ENCODE measurements at regions not wholly inside any gene's neighbourhood (a gene's known extent, or its start where the extent isn't known, plus 50 kb on each side); places are given as distances from the start of the nearest gene placed in this dataset.

DNA sequence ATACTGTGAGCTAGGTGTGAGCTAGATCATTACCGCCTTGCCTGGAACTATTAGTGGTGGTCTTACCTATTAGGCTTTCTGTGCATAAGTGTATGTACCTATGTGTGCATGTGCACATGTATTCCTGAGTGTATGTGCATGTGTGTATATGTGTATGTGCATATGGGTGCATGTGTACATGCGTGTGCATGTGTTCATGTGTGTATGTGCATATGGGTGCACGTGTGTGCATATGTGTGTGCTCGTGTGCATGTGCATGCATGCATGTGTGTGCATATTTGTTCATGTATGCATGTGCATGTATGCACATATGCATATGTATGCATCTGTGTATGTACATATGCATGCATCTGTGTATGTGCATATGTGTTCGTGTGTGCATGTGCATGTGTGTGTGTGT, 508.3 kb upstream of the ADARB2 start:
- 94% methylated on average over 5 of the region's 5 CpGs for WGBS
- no peaks in the 10 kb centered on the region for H3K4me1 ChIP-seq (ENCODE audit: insufficient read depth, low read length)
- H3K9ac ChIP-seq (ENCODE audit: low read depth, low read length): no peak overlapping the region
- H3K27me3 ChIP-seq (ENCODE audit: insufficient read depth, low read length): no peaks in the 10 kb centered on the region
- no peaks in the 10 kb centered on the region for H3K36me3 ChIP-seq (ENCODE audit: insufficient read depth, low read length)
- no peak overlapping the region for H3K4me3 ChIP-seq (ENCODE audit: low read length)
- H3K9me3 ChIP-seq (ENCODE audit: insufficient read depth, low read depth, low read length): no peaks in the 10 kb centered on the region
- no peak overlapping the region for H3K27ac ChIP-seq (ENCODE audit: low read depth, low read length)

DNA sequence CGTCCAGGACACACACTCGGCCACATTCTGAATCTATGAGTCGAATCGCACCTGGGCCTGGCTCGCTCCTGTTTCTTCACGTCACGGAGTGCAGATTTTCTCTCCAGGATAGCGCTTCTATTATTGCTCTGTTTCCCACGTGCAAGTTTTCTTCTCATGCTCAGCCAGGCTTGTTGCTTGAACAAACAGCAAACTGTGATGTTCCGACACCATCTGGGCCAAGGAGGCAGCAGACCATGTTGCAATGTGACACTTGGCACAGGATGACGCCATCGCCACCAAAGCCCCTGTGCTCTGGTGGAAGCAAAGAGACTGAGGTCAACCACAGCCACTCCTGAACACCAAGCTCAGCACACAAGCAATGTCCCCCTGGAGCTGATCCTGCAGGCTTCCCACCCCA, 507.1 kb upstream of the ADARB2 start:
- no peaks in the 10 kb centered on the region for H3K27me3 ChIP-seq (ENCODE audit: insufficient read depth, low read length)
- no peak overlapping the region for H3K4me3 ChIP-seq (ENCODE audit: low read length)
- H3K36me3 ChIP-seq (ENCODE audit: insufficient read depth, low read length): no peaks in the 10 kb centered on the region
- H3K9ac ChIP-seq (ENCODE audit: low read depth, low read length): no peak overlapping the region
- 92% methylated on average over 12 of the region's 12 CpGs for WGBS
- H3K27ac ChIP-seq (ENCODE audit: low read depth, low read length): no peak overlapping the region
- H3K9me3 ChIP-seq (ENCODE audit: insufficient read depth, low read depth, low read length): no peaks in the 10 kb centered on the region
- no peaks in the 10 kb centered on the region for H3K4me1 ChIP-seq (ENCODE audit: insufficient read depth, low read length)

DNA sequence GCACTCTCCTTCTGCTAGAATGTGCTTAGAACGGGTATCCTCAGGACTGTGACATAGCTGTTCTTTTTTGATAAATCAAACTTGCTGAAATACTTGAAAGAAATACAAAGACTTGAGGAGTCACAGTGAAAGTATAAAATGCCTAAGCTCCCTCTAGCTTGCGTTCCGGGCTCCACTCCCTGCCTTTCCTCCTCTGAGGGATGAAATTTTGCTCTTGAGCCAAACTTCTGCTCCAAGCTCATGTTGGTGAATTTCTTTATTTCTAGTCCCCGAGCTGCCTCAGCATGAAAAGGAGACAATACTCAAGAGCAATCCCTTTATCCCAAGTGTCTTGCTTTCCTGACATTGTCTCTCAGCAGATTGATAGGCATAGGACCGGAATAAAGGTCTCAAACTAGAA, 499.6 kb upstream of the ADARB2 start:
- Histone ChIP-seq H3K9me3 (ENCODE audit: insufficient read depth, low read depth, low read length) (no peaks in the 10 kb centered on the region), H3K4me3 (ENCODE audit: low read length) (no peak overlapping the region), H3K36me3 (ENCODE audit: insufficient read depth, low read length) (no peaks in the 10 kb centered on the region), H3K27ac (ENCODE audit: low read depth, low read length) (no peak overlapping the region), H3K27me3 (ENCODE audit: insufficient read depth, low read length) (no peaks in the 10 kb centered on the region), H3K4me1 (ENCODE audit: insufficient read depth, low read length) (no peaks in the 10 kb centered on the region), H3K9ac (ENCODE audit: low read depth, low read length) (no peak overlapping the region)
- 91% methylated on average over 5 of the region's 5 CpGs for WGBS

DNA sequence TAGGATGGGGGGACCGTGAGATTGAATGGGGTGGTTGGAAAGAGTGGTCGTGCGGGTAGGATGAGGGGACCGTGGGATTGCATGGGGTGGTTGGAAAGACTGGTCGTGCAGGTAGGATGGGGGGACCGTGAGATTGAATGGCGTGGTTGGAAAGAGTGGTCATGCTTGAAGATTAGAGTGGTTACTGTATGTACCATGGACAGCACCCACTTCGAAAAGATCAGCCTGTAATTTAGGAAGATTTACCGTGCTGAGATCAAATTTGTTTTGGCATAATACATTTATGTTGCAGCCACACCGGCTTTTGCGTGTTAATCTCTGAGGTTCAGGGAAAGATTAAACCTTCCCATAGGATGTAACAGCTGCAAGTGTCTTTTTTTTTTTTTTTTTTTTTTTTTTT, 495.2 kb upstream of the ADARB2 start:
- Histone ChIP-seq H3K9ac (ENCODE audit: low read depth, low read length) (no peak overlapping the region), H3K4me3 (ENCODE audit: low read length) (no peak overlapping the region), H3K9me3 (ENCODE audit: insufficient read depth, low read depth, low read length) (no peaks in the 10 kb centered on the region), H3K27ac (ENCODE audit: low read depth, low read length) (no peak overlapping the region), H3K4me1 (ENCODE audit: insufficient read depth, low read length) (no peaks in the 10 kb centered on the region), H3K36me3 (ENCODE audit: insufficient read depth, low read length) (no peaks in the 10 kb centered on the region), H3K27me3 (ENCODE audit: insufficient read depth, low read length) (no peaks in the 10 kb centered on the region)
- WGBS: 90% methylated on average over 11 of the region's 11 CpGs

DNA sequence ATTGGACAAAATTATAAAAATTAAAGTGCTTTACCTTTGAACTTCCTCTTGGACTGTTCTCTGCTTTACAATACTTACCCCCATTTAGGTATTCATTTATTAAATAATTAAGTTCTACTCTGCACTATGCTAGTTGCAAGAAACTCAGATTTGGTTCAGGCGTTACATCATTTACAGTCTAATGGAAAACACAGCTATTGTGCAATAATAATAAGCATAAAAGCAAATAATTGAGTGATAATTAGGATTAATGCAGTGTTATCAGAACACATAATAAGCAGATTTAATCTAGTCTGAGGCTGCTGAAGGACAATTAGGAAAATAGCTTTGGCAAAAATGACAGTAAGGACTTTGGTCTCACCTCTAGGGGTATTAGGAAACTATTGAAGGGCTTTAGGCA, 493.2 kb upstream of the ADARB2 start:
- H3K36me3 ChIP-seq (ENCODE audit: insufficient read depth, low read length): no peaks in the 10 kb centered on the region
- no peaks in the 10 kb centered on the region for H3K4me1 ChIP-seq (ENCODE audit: insufficient read depth, low read length)
- no CpG with 5 or more reads among the region's 1 CpG for WGBS
- no peak overlapping the region for H3K27ac ChIP-seq (ENCODE audit: low read depth, low read length)
- H3K9me3 ChIP-seq (ENCODE audit: insufficient read depth, low read depth, low read length): no peaks in the 10 kb centered on the region
- H3K9ac ChIP-seq (ENCODE audit: low read depth, low read length): no peak overlapping the region
- no peak overlapping the region for H3K4me3 ChIP-seq (ENCODE audit: low read length)
- no peaks in the 10 kb centered on the region for H3K27me3 ChIP-seq (ENCODE audit: insufficient read depth, low read length)

DNA sequence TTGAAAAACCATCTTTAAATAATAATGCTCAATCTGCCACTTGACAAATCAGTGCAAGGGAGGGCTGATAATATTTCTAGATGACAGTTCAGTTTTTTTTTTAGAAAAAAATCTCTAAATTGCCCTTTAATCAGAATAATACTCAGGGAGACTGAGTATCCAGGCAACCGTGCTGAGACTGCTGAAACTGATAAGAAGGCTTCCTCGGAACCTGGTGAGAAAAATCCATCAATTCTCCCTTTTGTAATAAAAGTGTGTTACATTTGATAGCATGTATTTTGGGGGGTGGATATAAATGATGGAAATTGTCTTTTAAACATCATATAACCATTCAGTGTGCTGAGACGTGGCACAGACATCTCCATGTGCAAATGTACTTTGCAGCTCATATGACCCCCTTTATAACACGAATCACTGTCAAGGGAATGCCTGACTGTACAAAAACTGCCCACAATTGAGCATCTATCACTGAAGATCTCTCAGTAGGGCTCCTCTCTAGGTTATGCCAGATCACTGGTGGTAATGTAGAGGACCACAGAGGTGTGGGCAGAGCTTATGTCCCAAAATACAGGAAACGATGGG, 491.1 kb upstream of the ADARB2 start:
- Histone ChIP-seq H3K27me3 (ENCODE audit: insufficient read depth, low read length) (no peaks in the 10 kb centered on the region), H3K36me3 (ENCODE audit: insufficient read depth, low read length) (no peaks in the 10 kb centered on the region), H3K9ac (ENCODE audit: low read depth, low read length) (no peak overlapping the region), H3K27ac (ENCODE audit: low read depth, low read length) (no peak overlapping the region), H3K4me3 (ENCODE audit: low read length) (no peak overlapping the region), H3K4me1 (ENCODE audit: insufficient read depth, low read length) (no peaks in the 10 kb centered on the region), H3K9me3 (ENCODE audit: insufficient read depth, low read depth, low read length) (no peaks in the 10 kb centered on the region)
- WGBS: 96% methylated on average over 5 of the region's 5 CpGs

DNA sequence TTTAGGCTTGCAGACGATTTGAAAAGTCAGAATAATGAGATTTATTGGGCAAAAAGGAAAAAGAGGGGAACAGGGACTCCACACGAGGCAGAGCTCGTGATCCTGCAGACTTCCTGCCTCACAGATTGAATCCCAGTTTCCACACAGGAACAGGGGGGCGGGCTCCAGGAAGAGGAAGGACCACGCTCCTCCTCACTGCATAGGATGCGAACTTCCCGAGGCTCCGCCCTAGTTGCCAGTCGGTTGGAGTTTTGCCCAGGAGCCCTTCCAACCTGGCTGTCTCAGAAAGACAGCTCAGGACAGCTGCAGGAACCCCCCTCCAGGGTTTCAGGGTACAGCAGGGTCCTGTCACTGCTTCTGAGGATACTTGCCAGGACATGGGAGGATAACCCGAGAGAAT, 488.3 kb upstream of the ADARB2 start:
- Histone ChIP-seq H3K4me3 (ENCODE audit: low read length) (no peak overlapping the region), H3K4me1 (ENCODE audit: insufficient read depth, low read length) (no peaks in the 10 kb centered on the region), H3K27me3 (ENCODE audit: insufficient read depth, low read length) (no peaks in the 10 kb centered on the region), H3K9ac (ENCODE audit: low read depth, low read length) (no peak overlapping the region), H3K36me3 (ENCODE audit: insufficient read depth, low read length) (no peaks in the 10 kb centered on the region), H3K27ac (ENCODE audit: low read depth, low read length) (no peak overlapping the region), H3K9me3 (ENCODE audit: insufficient read depth, low read depth, low read length) (no peaks in the 10 kb centered on the region)
- WGBS: 91% methylated on average over 10 of the region's 10 CpGs

DNA sequence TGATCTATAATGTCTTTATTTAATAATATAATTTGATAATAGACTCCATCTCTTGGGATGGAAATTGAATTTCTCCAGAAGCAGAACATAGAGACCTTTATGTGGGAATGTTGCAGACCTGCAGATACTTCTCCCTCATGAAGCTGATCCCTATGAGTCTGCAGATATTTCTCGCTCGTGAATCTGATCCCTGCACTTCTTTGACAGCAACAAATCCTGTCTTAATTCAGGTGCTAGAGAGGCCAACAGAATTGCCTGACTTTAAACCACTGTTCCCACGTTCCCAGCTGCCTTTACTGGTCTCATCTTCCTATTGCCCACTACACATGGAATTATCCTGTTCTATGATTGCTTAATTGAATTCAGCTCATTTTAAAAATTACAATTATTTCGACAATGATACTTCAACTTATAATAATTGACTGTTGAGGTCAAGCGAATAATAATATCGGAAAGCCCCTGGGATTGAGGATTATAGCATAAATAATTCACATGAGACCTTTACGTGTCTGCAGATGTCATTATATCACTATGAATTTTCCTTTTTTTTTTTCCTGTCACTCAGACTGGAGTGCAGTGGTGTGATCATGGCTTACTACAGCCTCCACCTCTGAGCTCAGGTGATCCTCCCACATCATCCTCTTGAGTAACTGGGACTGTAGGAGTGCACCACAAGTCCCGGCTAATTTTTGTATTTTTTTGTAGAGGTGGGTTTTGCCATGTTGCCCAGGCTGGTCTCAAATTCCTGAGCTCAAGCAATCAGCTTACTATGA, 486.4 kb upstream of the ADARB2 start:
- Histone ChIP-seq H3K9ac (ENCODE audit: low read depth, low read length) (no peak overlapping the region), H3K4me1 (ENCODE audit: insufficient read depth, low read length) (no peaks in the 10 kb centered on the region), H3K27ac (ENCODE audit: low read depth, low read length) (no peak overlapping the region), H3K9me3 (ENCODE audit: insufficient read depth, low read depth, low read length) (no peaks in the 10 kb centered on the region), H3K4me3 (ENCODE audit: low read length) (no peak overlapping the region), H3K27me3 (ENCODE audit: insufficient read depth, low read length) (no peaks in the 10 kb centered on the region), H3K36me3 (ENCODE audit: insufficient read depth, low read length) (no peaks in the 10 kb centered on the region)
- WGBS: 97% methylated on average over 6 of the region's 8 CpGs

DNA sequence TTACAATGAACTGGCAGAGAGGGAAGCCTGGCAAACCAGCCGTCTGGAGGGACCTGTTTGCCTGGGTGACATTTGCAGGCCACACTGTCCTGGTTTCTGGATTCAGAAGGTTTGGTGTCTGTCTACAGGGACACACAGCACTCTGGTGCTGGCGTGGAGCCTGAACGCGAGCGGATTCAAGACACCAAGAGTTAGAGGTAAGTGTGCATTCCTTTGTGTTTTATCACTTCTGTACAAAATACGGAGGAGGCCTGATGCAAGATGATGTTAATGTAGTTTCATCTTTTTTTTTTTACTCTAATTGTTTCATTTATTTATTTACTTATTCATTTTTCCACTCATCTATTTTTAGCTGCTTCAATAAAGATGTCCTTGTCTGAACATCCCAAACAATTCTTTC, 485.3 kb upstream of the ADARB2 start:
- no peaks in the 10 kb centered on the region for H3K4me1 ChIP-seq (ENCODE audit: insufficient read depth, low read length)
- 94% methylated on average over 5 of the region's 6 CpGs for WGBS
- no peak overlapping the region for H3K27ac ChIP-seq (ENCODE audit: low read depth, low read length)
- H3K36me3 ChIP-seq (ENCODE audit: insufficient read depth, low read length): no peaks in the 10 kb centered on the region
- H3K9ac ChIP-seq (ENCODE audit: low read depth, low read length): no peak overlapping the region
- H3K4me3 ChIP-seq (ENCODE audit: low read length): no peak overlapping the region
- no peaks in the 10 kb centered on the region for H3K27me3 ChIP-seq (ENCODE audit: insufficient read depth, low read length)
- H3K9me3 ChIP-seq (ENCODE audit: insufficient read depth, low read depth, low read length): no peaks in the 10 kb centered on the region

DNA sequence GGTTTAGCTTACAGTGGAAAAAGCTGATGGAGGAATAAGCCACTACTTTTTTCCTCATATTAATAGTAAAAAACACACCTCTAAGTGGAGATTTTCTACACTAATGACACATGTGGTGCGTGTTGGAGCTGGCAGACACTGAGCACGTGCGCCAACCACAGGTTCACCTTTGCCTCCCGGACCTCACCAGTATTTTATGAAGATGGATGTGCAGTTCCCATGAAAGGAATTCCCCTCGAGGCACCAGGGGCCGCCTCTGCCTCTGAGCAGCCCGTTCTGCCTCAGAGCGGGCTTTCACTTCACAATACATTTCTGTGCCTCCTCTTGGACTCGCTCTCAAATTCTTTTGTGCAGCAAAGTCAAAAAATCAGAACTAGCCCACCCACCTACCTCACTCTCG, 477.5 kb upstream of the ADARB2 start:
- Histone ChIP-seq H3K9ac (ENCODE audit: low read depth, low read length) (no peak overlapping the region), H3K9me3 (ENCODE audit: insufficient read depth, low read depth, low read length) (no peaks in the 10 kb centered on the region), H3K27me3 (ENCODE audit: insufficient read depth, low read length) (no peaks in the 10 kb centered on the region), H3K4me3 (ENCODE audit: low read length) (no peak overlapping the region), H3K27ac (ENCODE audit: low read depth, low read length) (no peak overlapping the region), H3K36me3 (ENCODE audit: insufficient read depth, low read length) (no peaks in the 10 kb centered on the region), H3K4me1 (ENCODE audit: insufficient read depth, low read length) (no peaks in the 10 kb centered on the region)
- 82% methylated on average over 10 of the region's 10 CpGs for WGBS

DNA sequence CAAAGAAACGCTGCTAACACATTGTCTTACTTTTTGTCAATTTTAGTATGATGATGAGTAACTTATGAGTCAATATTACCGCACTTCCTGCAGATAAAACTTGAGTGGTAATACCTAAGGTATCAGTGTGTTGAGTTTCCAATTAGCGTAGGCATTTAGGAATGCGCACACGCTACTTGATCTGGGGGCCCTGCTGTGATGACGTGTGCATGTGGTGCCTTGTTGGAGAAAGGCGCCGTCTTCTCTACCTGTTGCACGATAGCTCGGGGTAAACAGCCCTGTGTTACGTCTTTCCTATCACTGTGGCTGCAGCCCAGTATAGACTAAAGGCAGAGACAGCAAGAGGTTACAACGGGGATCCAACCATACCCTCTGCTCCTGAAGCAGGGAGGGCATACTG, 476.8 kb upstream of the ADARB2 start:
- Histone ChIP-seq H3K27me3 (ENCODE audit: insufficient read depth, low read length) (no peaks in the 10 kb centered on the region), H3K36me3 (ENCODE audit: insufficient read depth, low read length) (no peaks in the 10 kb centered on the region), H3K4me1 (ENCODE audit: insufficient read depth, low read length) (no peaks in the 10 kb centered on the region), H3K9me3 (ENCODE audit: insufficient read depth, low read depth, low read length) (no peaks in the 10 kb centered on the region), H3K9ac (ENCODE audit: low read depth, low read length) (no peak overlapping the region), H3K27ac (ENCODE audit: low read depth, low read length) (no peak overlapping the region), H3K4me3 (ENCODE audit: low read length) (no peak overlapping the region)
- WGBS: 95% methylated on average over 12 of the region's 12 CpGs

Data from HUES64 (cell line).